OCI-LY7 (cell line): ENCODE measurements at regions not wholly inside any gene's neighbourhood (a gene's known extent, or its start where the extent isn't known, plus 50 kb on each side); places are given as distances from the start of the nearest gene placed in this dataset.
"Not testable (repeated sequence)": the region's sequence is repeated elsewhere in the genome, so short reads cannot be mapped to it uniquely, and the experiment has no call there.

Experiments used
- BruUV-seq: library from RNA; stranded (reverse); fragments of 400-500 nt; replicated peaks from 2 replicates; lab custom pipeline; 2021; lab: Mats Ljungman, UMichigan
- CTCF ChIA-PET: fragments of 300-600 bp; sonication (Branson Sonifier 250); formaldehyde crosslinking; loops from one replicate; lab custom pipeline; 2022; ENCODE audit warnings: antibody characterized with exemption; ENCODE audit not compliant: unreplicated experiment; lab: Charles Lee
- POLR2A ChIA-PET: fragments of 300-600 bp; sonication (Branson Sonifier 250); formaldehyde crosslinking; loops from one replicate; lab custom pipeline; 2022; ENCODE audit warnings: antibody characterized with exemption; lab: Charles Lee
- DNase-seq: peaks from one replicate; pipeline ENCODE4 v3.0.0-alpha.2; 2015; ENCODE audit warnings: low spot score
- H2AFZ ChIP-seq: fragments of 200-600 bp; sonication (generic), shearing (Covaris generic); 2 replicates; pipeline ENCODE4 v1.6.1; 2014; ENCODE audit warnings: mild to moderate bottlenecking, antibody characterized with exemption, low read length, moderate library complexity
- H3K27ac ChIP-seq: fragments of 200-600 bp; sonication (generic); 2 replicates; pipeline ENCODE4 v1.5.1; 2014; ENCODE audit warnings: mixed run types, low read depth, mild to moderate bottlenecking, moderate library complexity, low read length, inconsistent platforms; ENCODE audit not compliant: poor library complexity, severe bottlenecking
- H3K36me3 ChIP-seq: fragments of 200-600 bp; sonication (generic); 2 replicates; pipeline ENCODE4 v1.6.1; 2014; ENCODE audit warnings: mild to moderate bottlenecking, antibody characterized with exemption, low read length, moderate library complexity, mixed read lengths; ENCODE audit not compliant: insufficient read depth
- H3K4me1 ChIP-seq: fragments of 200-600 bp; sonication (generic); 2 replicates; pipeline ENCODE4 v1.5.1; 2014; ENCODE audit warnings: mild to moderate bottlenecking, low read length; ENCODE audit not compliant: insufficient read depth, poor library complexity, severe bottlenecking
- H3K4me2 ChIP-seq: fragments of 200-600 bp; sonication (generic); 2 replicates; pipeline ENCODE4 v1.6.1; 2014; ENCODE audit warnings: mild to moderate bottlenecking, low read length
- H3K4me3 ChIP-seq: fragments of 200-600 bp; sonication (generic); 2 replicates; pipeline ENCODE4 v1.5.1; 2014; ENCODE audit warnings: mild to moderate bottlenecking, low read depth, low read length; ENCODE audit not compliant: poor library complexity, severe bottlenecking
- H3K79me2 ChIP-seq: fragments of 200-600 bp; sonication (generic); 2 replicates; pipeline ENCODE4 v1.6.1; 2016; ENCODE audit warnings: low read depth, mild to moderate bottlenecking, low read length, moderate library complexity, mixed read lengths; ENCODE audit not compliant: insufficient read depth
- H3K9me2 ChIP-seq: fragments of 200-600 bp; sonication (generic); 2 replicates; pipeline ENCODE4 v1.6.1; 2016; ENCODE audit warnings: mild to moderate bottlenecking, low read length, mixed read lengths; ENCODE audit not compliant: insufficient read depth
- H3K9me3 ChIP-seq: fragments of 200-600 bp; sonication (generic); 2 replicates; pipeline ENCODE4 v1.6.1; 2014; ENCODE audit warnings: mild to moderate bottlenecking, mixed run types, low read length, mixed read lengths
- H4K20me1 ChIP-seq: fragments of 200-600 bp; sonication (generic); 2 replicates; pipeline ENCODE4 v1.6.1; 2014; ENCODE audit warnings: mild to moderate bottlenecking, antibody characterized with exemption, low read length, moderate library complexity, mixed read lengths; ENCODE audit not compliant: insufficient read depth
- CTCF ChIP-seq: fragments of 200-600 bp; sonication (generic); conservative IDR thresholded peaks from 2 replicates; pipeline ENCODE4 v1.5.1; 2014; ENCODE audit warnings: mild to moderate bottlenecking, antibody characterized with exemption, low read length, moderate library complexity, mixed read lengths
- EZH2phosphoT487 ChIP-seq: fragments of 200-600 bp; sonication (generic); IDR thresholded peaks from 2 replicates; pipeline ENCODE4 v1.6.1; 2018; ENCODE audit warnings: low read depth, borderline replicate concordance, mild to moderate bottlenecking, mixed run types, antibody characterized with exemption, low read length, moderate library complexity, mixed read lengths
- intact Hi-C: fragments of 100-400 bp; cut with micrococcal nuclease; formaldehyde crosslinking; loops from one replicate; pipeline ENCODE4 v1.10.0; 2022; ENCODE audit not compliant: unreplicated experiment

- Histone ChIP-seq H3K4me3 (no peak overlapping the region), H4K20me1 (no peaks in the 10 kb centered on the region), H3K9me3 (no peaks in the 10 kb centered on the region), H3K4me1 (no peaks in the 10 kb centered on the region), H3K36me3 (no peaks in the 10 kb centered on the region), H2AFZ (no peak overlapping the region), H3K27ac (no peak overlapping the region), H3K79me2 (no peaks in the 10 kb centered on the region), H3K4me2 (no peak overlapping the region), H3K9me2 (no peaks in the 10 kb centered on the region)
- POLR2A ChIA-PET, result no interaction called here
- no TSS peak for BruUV-seq
- no peak for DNase-seq
- intact Hi-C loops, result no loop called here
- CTCF ChIA-PET, result no interaction called here
- TF ChIP-seq CTCF (no peak), EZH2phosphoT487 (no peak)
These were observed 81.0 kb upstream of the ARMCX2 start for GRCh38 chrX:101740642-101741041.

- H3K4me3 ChIP-seq, H3K36me3 ChIP-seq, H3K4me2 ChIP-seq, H3K9me3 ChIP-seq, CTCF ChIA-PET, DNase-seq, H4K20me1 ChIP-seq, BruUV-seq, H2AFZ ChIP-seq, H3K4me1 ChIP-seq, intact Hi-C loops, H3K79me2 ChIP-seq, H3K27ac ChIP-seq, H3K9me2 ChIP-seq: not testable (repeated sequence)
- POLR2A ChIA-PET, result interaction anchor here (0.6 kb wide), 1 partner anchor 182 kb away, joined by 3 read pairs; no protein-coding TSS in a partner anchor
These were observed 79.2 kb upstream of the ARMCX2 start for GRCh38 chrX:101738867-101739266.

- H3K9me2 ChIP-seq, H3K4me3 ChIP-seq, DNase-seq, H2AFZ ChIP-seq, H3K27ac ChIP-seq, H3K9me3 ChIP-seq, BruUV-seq, CTCF ChIA-PET, H3K36me3 ChIP-seq, H3K4me1 ChIP-seq, H4K20me1 ChIP-seq, H3K79me2 ChIP-seq, H3K4me2 ChIP-seq, POLR2A ChIA-PET, intact Hi-C loops: not testable (repeated sequence)
These were observed 78.8 kb upstream of the ARMCX2 start for GRCh38 chrX:101738411-101738810.

- no peak for DNase-seq
- H3K9me3 ChIP-seq, result no peaks in the 10 kb centered on the region
- no peaks in the 10 kb centered on the region for H3K36me3 ChIP-seq
- CTCF ChIA-PET, result no interaction called here
- H3K4me3 ChIP-seq, result no peak overlapping the region
- no peaks in the 10 kb centered on the region for H3K4me1 ChIP-seq
- TF ChIP-seq CTCF, result no peak
- no peak for TF ChIP-seq EZH2phosphoT487
- H3K79me2 ChIP-seq, result no peaks in the 10 kb centered on the region
- no peaks in the 10 kb centered on the region for H4K20me1 ChIP-seq
- no peak overlapping the region for H3K4me2 ChIP-seq
- BruUV-seq, result no TSS peak
- H2AFZ ChIP-seq, result no peak overlapping the region
- H3K27ac ChIP-seq, result no peak overlapping the region
- POLR2A ChIA-PET, result no interaction called here
- intact Hi-C loops, result no loop called here
- H3K9me2 ChIP-seq, result no peaks in the 10 kb centered on the region
These were observed 77.0 kb upstream of the ARMCX2 start for GRCh38 chrX:101736651-101737050.
